Spleen (tissue), 7 donors: ENCODE measurements at regions not wholly inside any gene's neighbourhood (a gene's known extent, or its start where the extent isn't known, plus 50 kb on each side); places are given as distances from the start of the nearest gene placed in this dataset.

Experiments used
- CTCF ChIP-seq, 11 experiments: fragments of 200-600 bp in 7 of 11; fragments of 450-650 bp in 4 of 11; sonication (generic) in 4 of 11; IDR thresholded peaks in 8 of 11; conservative IDR thresholded peaks in 3 of 11; 1 replicate in 7 of 11; 2 replicates in 4 of 11; pipeline versions ENCODE4 v1.4.0 to v1.8.0; 2016 to 2021; ENCODE audit warnings: antibody characterized with exemption in 11 of 11, inconsistent platforms in 4 of 11, mild to moderate bottlenecking in 1 of 11
- POLR2A ChIP-seq, 3 donors: fragments of 450-650 bp; IDR thresholded peaks; one replicate each; pipeline ENCODE4 v1.5.1; 2017; ENCODE audit warnings: antibody characterized with exemption in 3 of 3, mild to moderate bottlenecking in 1 of 3
- donor health status: DM: no; HTN: no; CAD: no; lungs with moderate emphysema.
- donor health status: DM: no; HTN: no; CAD: no.
- donor health status: DM: no; HTN: no; CAD: no.

GRCh38 chr18:43805646-43806194 is 528.4 kb upstream of the SYT4 start:
- no peak for TF ChIP-seq CTCF (IDR thresholded peaks at IDR 0.05 in 8 of 11, conservative IDR thresholded peaks at IDR 0.05 in 3 of 11)
- TF ChIP-seq POLR2A (IDR thresholded peaks at IDR 0.05): no peak
